ENCODE measurements at regions not wholly inside any gene's neighbourhood (a gene's known extent, or its start where the extent isn't known, plus 50 kb on each side); places are given as distances from the start of the nearest gene placed in this dataset.

- Histone ChIP-seq H3K9me2 (replicated peaks; ENCODE audit: insufficient read depth, low read length) (no peaks in the 10 kb centered on the region), H2AFZ (ENCODE audit: low read depth, low read length, severe bottlenecking) (no peak overlapping the region), H3F3A (ENCODE audit: insufficient read depth) (no peaks in the 10 kb centered on the region), H3K4me3 (ENCODE audit: insufficient read depth, low read length, poor library complexity, severe bottlenecking) (no peak overlapping the region), H3K27me3 (ENCODE audit: low read length) (no peaks in the 10 kb centered on the region), H4K20me1 (ENCODE audit: low read depth, low read length) (no peaks in the 10 kb centered on the region), H3K4me2 (ENCODE audit: low read depth, low read length, poor library complexity, severe bottlenecking) (no peak overlapping the region), H3K27ac (ENCODE audit: low read depth, low read length) (no peak overlapping the region), H3K9me3 (ENCODE audit: insufficient read depth, low read length) (peaks cover 7% of the 10 kb centered on the region; the same call in 1 of the 2 replicates), H3K79me2 (ENCODE audit: insufficient read depth, low read length) (no peaks in the 10 kb centered on the region), H3K9ac (ENCODE audit: low read length) (no peak overlapping the region), H3K36me3 (ENCODE audit: low read length) (no peaks in the 10 kb centered on the region)
- TF ChIP-seq EZH2phosphoT487 (conservative IDR thresholded peaks at IDR 0.05; ENCODE audit: low read length) (no peak), CTCF (IDR thresholded peaks at IDR 0.05; ENCODE audit: insufficient read depth, low read length, poor library complexity, severe bottlenecking) (no peak)
Observed at GRCh38 chr2:16351541-16351940, 314.1 kb downstream of the CYRIA start.

- Histone ChIP-seq H3K27ac (ENCODE audit: low read depth, low read length) (no peak overlapping the region), H3K4me2 (ENCODE audit: low read depth, low read length, poor library complexity, severe bottlenecking) (no peak overlapping the region), H3K4me3 (ENCODE audit: insufficient read depth, low read length, poor library complexity, severe bottlenecking) (no peak overlapping the region), H3F3A (ENCODE audit: insufficient read depth) (no peaks in the 10 kb centered on the region), H3K9me2 (replicated peaks; ENCODE audit: insufficient read depth, low read length) (no peaks in the 10 kb centered on the region), H3K9ac (ENCODE audit: low read length) (no peak overlapping the region), H4K20me1 (ENCODE audit: low read depth, low read length) (no peaks in the 10 kb centered on the region), H3K79me2 (ENCODE audit: insufficient read depth, low read length) (no peaks in the 10 kb centered on the region), H3K27me3 (ENCODE audit: low read length) (no peaks in the 10 kb centered on the region), H2AFZ (ENCODE audit: low read depth, low read length, severe bottlenecking) (no peak overlapping the region), H3K36me3 (ENCODE audit: low read length) (no peaks in the 10 kb centered on the region), H3K9me3 (ENCODE audit: insufficient read depth, low read length) (peaks cover 7% of the 10 kb centered on the region; the same call in 1 of the 2 replicates)
- TF ChIP-seq EZH2phosphoT487 (conservative IDR thresholded peaks at IDR 0.05; ENCODE audit: low read length) (no peak), CTCF (IDR thresholded peaks at IDR 0.05; ENCODE audit: insufficient read depth, low read length, poor library complexity, severe bottlenecking) (no peak)
Observed at GRCh38 chr2:16351137-16351536, 314.5 kb downstream of the CYRIA start.

- no peaks in the 10 kb centered on the region for H4K20me1 ChIP-seq (ENCODE audit: low read depth, low read length)
Observed at GRCh38 chr2:16350211-16350610, 315.4 kb downstream of the CYRIA start.

More at GRCh38 chr2:16350211-16350610, 315.4 kb downstream of the CYRIA start:
- Histone ChIP-seq H3K27ac (ENCODE audit: low read depth, low read length) (no peak overlapping the region), H3K9ac (ENCODE audit: low read length) (no peak overlapping the region), H3K9me2 (replicated peaks; ENCODE audit: insufficient read depth, low read length) (no peaks in the 10 kb centered on the region), H3K36me3 (ENCODE audit: low read length) (no peaks in the 10 kb centered on the region), H3K9me3 (ENCODE audit: insufficient read depth, low read length) (peaks cover 7% of the 10 kb centered on the region; the same call in 1 of the 2 replicates), H3K4me2 (ENCODE audit: low read depth, low read length, poor library complexity, severe bottlenecking) (no peak overlapping the region), H3K27me3 (ENCODE audit: low read length) (no peaks in the 10 kb centered on the region), H2AFZ (ENCODE audit: low read depth, low read length, severe bottlenecking) (no peak overlapping the region), H3K79me2 (ENCODE audit: insufficient read depth, low read length) (no peaks in the 10 kb centered on the region), H3F3A (ENCODE audit: insufficient read depth) (no peaks in the 10 kb centered on the region), H3K4me3 (ENCODE audit: insufficient read depth, low read length, poor library complexity, severe bottlenecking) (no peak overlapping the region)
- TF ChIP-seq EZH2phosphoT487 (conservative IDR thresholded peaks at IDR 0.05; ENCODE audit: low read length) (no peak), CTCF (IDR thresholded peaks at IDR 0.05; ENCODE audit: insufficient read depth, low read length, poor library complexity, severe bottlenecking) (no peak)
